ENCODE measurements at regions not wholly inside any gene's neighbourhood (a gene's known extent, or its start where the extent isn't known, plus 50 kb on each side); places are given as distances from the start of the nearest gene placed in this dataset.

DNA sequence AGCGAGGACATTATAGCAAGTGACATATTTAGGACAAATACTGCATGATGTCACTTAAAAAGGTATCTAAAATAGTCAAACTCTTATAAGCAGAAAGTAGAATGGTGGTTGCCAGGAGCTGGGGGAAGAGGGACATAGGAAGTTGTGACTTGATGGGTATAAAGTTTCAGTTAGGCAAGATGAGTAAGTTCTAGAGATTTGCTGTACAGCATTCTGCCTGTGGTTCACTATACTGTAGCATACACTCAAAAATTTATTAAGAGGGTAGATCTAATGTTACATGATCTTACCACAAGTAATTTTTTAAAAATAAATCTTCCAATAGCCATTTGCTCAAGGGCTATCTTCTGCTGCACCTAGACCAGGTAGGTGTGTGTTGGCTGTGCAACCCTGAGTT, 78.1 kb upstream of the NPAS2 start:
- TF ChIP-seq, protein P1, sequence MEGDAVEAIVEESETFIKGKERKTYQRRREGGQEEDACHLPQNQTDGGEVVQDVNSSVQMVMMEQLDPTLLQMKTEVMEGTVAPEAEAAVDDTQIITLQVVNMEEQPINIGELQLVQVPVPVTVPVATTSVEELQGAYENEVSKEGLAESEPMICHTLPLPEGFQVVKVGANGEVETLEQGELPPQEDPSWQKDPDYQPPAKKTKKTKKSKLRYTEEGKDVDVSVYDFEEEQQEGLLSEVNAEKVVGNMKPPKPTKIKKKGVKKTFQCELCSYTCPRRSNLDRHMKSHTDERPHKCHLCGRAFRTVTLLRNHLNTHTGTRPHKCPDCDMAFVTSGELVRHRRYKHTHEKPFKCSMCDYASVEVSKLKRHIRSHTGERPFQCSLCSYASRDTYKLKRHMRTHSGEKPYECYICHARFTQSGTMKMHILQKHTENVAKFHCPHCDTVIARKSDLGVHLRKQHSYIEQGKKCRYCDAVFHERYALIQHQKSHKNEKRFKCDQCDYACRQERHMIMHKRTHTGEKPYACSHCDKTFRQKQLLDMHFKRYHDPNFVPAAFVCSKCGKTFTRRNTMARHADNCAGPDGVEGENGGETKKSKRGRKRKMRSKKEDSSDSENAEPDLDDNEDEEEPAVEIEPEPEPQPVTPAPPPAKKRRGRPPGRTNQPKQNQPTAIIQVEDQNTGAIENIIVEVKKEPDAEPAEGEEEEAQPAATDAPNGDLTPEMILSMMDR (IDR thresholded peaks at IDR 0.05; ENCODE audit: low read length): no peak
- TF ChIP-seq EZH2 (optimal IDR thresholded peaks at IDR 0.05; ENCODE audit: low read depth, low read length) (no peak), EZH2phosphoT487 (IDR thresholded peaks at IDR 0.05; ENCODE audit: low read length) (no peak)

Measured in MM.1S (cell line).